ENCODE measurements at regions not wholly inside any gene's neighbourhood (a gene's known extent, or its start where the extent isn't known, plus 50 kb on each side); places are given as distances from the start of the nearest gene placed in this dataset.

- H3K4me3 ChIP-seq: no peak overlapping the region
- ATAC-seq (no peak), DNase-seq (no peak)
These were observed 836.5 kb upstream of the CXADR start for GRCh38 chr21:16676391-16676790.

GRCh38 chr21:16678429-16679160 is 834.2 kb upstream of the CXADR start:
- 43 to 53% (median 48%) methylated on average over 3 of the region's 3 CpGs for WGBS, 4 donors

More at GRCh38 chr21:16676391-16676790, 836.5 kb upstream of the CXADR start:
- intact Hi-C loops (cut with DNase I): no loop called here
- WGBS, 4 donors: 44 to 58% (median 50%) methylated on average over 3 of the region's 3 CpGs
- H3K4me1 ChIP-seq: peaks cover 0 to 5% (median 0%) of the 10 kb centered on the region in 12 donors
- no peak overlapping the region for H3K27ac ChIP-seq
- no peak for TF ChIP-seq CTCF (IDR thresholded peaks at IDR 0.05)
- TF ChIP-seq POLR2A (IDR thresholded peaks at IDR 0.05): no peak
- no peaks in the 10 kb centered on the region for H3K27me3 ChIP-seq
- no peaks in the 10 kb centered on the region for H3K36me3 ChIP-seq
- H3K9me3 ChIP-seq: peaks cover 0 to 3% (median 0%) of the 10 kb centered on the region in 12 donors

GRCh38 chr21:16695074-16695473 is 817.8 kb upstream of the CXADR start:
- DNase-seq (no peak), ATAC-seq (no peak)
- TF ChIP-seq POLR2A (IDR thresholded peaks at IDR 0.05) (no peak), CTCF (IDR thresholded peaks at IDR 0.05) (no peak)
- no peaks in the 10 kb centered on the region for H3K27me3 ChIP-seq
- H3K27ac ChIP-seq: no peak overlapping the region
- H3K4me3 ChIP-seq: no peak overlapping the region
- intact Hi-C loops (cut with DNase I): no loop called here
- 85 to 91% (median 86%) methylated on average over 2 of the region's 2 CpGs for WGBS, 4 donors
- H3K9me3 ChIP-seq: peaks cover 0 to 25% (median 7%) of the 10 kb centered on the region in 12 donors
- H3K36me3 ChIP-seq: no peaks in the 10 kb centered on the region
- H3K4me1 ChIP-seq: no peaks in the 10 kb centered on the region

More at GRCh38 chr21:16678429-16679160, 834.2 kb upstream of the CXADR start:
- H3K4me3 ChIP-seq: no peak overlapping the region
- H3K36me3 ChIP-seq: no peaks in the 10 kb centered on the region
- DNase-seq: no peak
- peaks cover 0 to 3% (median 0%) of the 10 kb centered on the region in 12 donors for H3K9me3 ChIP-seq
- ATAC-seq: no peak
- intact Hi-C loops (cut with DNase I): no loop called here
- no peak overlapping the region for H3K27ac ChIP-seq
- H3K27me3 ChIP-seq: no peaks in the 10 kb centered on the region
- peaks cover 0 to 5% (median 0%) of the 10 kb centered on the region in 12 donors for H3K4me1 ChIP-seq
- TF ChIP-seq POLR2A (IDR thresholded peaks at IDR 0.05) (no peak), CTCF (IDR thresholded peaks at IDR 0.05) (no peak)

- DNase-seq (no peak), ATAC-seq (no peak)
- WGBS, 4 donors: 63 to 72% (median 67%) methylated on average over 2 of the region's 2 CpGs
- Histone ChIP-seq H3K36me3 (no peaks in the 10 kb centered on the region), H3K4me3 (no peak overlapping the region), H3K4me1 (peaks cover 0 to 11% (median 0%) of the 10 kb centered on the region in 12 donors), H3K27me3 (no peaks in the 10 kb centered on the region), H3K27ac (peak overlapping the region in 2 of 12 donors; percentile 4 to 16), H3K9me3 (no peaks in the 10 kb centered on the region)
- intact Hi-C loops (cut with DNase I): no loop called here
- no peak for TF ChIP-seq CTCF (IDR thresholded peaks at IDR 0.05)
- TF ChIP-seq POLR2A (IDR thresholded peaks at IDR 0.05): no peak
These were observed 805.6 kb upstream of the CXADR start for GRCh38 chr21:16707274-16707673.

All from heart left ventricle (tissue), 16 donors.